Liver (tissue), 3 donors: ENCODE measurements at regions not wholly inside any gene's neighbourhood (a gene's known extent, or its start where the extent isn't known, plus 50 kb on each side); places are given as distances from the start of the nearest gene placed in this dataset.

Experiments used
- EGR1 ChIP-seq, 2 donors: IDR thresholded peaks; 2 replicates each; pipeline ENCODE4 v1.6.1; 2016 to 2018; ENCODE audit warnings: antibody characterized with exemption in 2 of 2, low read depth in 2 of 2
- FOXA1 ChIP-seq: IDR thresholded peaks from 2 replicates; pipeline ENCODE4 v1.6.1; 2016; ENCODE audit warnings: antibody characterized with exemption
- HNF4A ChIP-seq, 2 donors: conservative IDR thresholded peaks; 2 replicates each; pipeline ENCODE4 v1.6.1; 2016; ENCODE audit warnings: antibody characterized with exemption in 2 of 2, mild to moderate bottlenecking in 2 of 2
- RAD21 ChIP-seq, 2 donors: IDR thresholded peaks; 2 replicates each; pipeline ENCODE4 v1.6.1; 2016; ENCODE audit warnings: antibody characterized with exemption in 2 of 2, mild to moderate bottlenecking in 2 of 2
- SP1 ChIP-seq: IDR thresholded peaks from 2 replicates; pipeline ENCODE4 v1.6.1; 2018; ENCODE audit warnings: antibody characterized with exemption, mild to moderate bottlenecking
- TAF1 ChIP-seq: conservative IDR thresholded peaks from 2 replicates; pipeline ENCODE4 v1.6.1; 2016; ENCODE audit warnings: antibody characterized with exemption, mild to moderate bottlenecking
- YY1 ChIP-seq: IDR thresholded peaks from 2 replicates; pipeline ENCODE4 v1.6.1; 2016; ENCODE audit warnings: antibody characterized with exemption, mild to moderate bottlenecking
- TF ChIP-seq, protein P1 (sequence below): fragments of 150-350 bp; IDR thresholded peaks from 2 replicates; pipeline ENCODE4 v1.5.1; 2017; ENCODE audit warnings: improper control_type of control experiment, low read depth, low read length; ENCODE audit not compliant: missing input control
- TF ChIP-seq, protein P2 (sequence below): IDR thresholded peaks from 2 replicates; pipeline ENCODE4 v1.6.1; 2016; ENCODE audit warnings: antibody characterized with exemption
- TF ChIP-seq, protein P3 (sequence below): IDR thresholded peaks from 2 replicates; pipeline ENCODE4 v1.6.1; 2016; ENCODE audit warnings: antibody characterized with exemption, mild to moderate bottlenecking
- TF ChIP-seq, protein P4 (sequence below): IDR thresholded peaks from 2 replicates; pipeline ENCODE4 v1.6.1; 2016; ENCODE audit warnings: antibody characterized with exemption
- donor health status: healthy.
- donor health status: healthy.

DNA sequence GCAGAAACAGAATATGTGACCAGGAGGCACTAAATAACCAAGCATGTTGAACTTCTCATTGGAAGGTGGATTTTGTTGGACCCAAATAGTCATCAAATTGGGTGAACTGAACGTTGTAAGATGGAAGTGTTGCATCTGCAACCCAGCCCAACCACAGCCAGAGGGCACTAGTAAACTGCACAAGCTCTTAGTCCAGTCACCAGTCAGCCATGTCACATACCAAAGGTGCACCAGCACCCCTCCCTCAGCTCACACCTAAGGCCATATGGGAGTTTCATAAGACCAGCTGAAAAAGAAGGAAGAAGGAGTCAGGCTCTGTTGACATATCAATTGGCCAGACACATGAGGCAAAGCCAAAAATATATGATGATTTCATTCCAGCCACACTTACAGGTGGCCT is 481.7 kb upstream of the NR5A2 start:
- TF ChIP-seq, protein P1, sequence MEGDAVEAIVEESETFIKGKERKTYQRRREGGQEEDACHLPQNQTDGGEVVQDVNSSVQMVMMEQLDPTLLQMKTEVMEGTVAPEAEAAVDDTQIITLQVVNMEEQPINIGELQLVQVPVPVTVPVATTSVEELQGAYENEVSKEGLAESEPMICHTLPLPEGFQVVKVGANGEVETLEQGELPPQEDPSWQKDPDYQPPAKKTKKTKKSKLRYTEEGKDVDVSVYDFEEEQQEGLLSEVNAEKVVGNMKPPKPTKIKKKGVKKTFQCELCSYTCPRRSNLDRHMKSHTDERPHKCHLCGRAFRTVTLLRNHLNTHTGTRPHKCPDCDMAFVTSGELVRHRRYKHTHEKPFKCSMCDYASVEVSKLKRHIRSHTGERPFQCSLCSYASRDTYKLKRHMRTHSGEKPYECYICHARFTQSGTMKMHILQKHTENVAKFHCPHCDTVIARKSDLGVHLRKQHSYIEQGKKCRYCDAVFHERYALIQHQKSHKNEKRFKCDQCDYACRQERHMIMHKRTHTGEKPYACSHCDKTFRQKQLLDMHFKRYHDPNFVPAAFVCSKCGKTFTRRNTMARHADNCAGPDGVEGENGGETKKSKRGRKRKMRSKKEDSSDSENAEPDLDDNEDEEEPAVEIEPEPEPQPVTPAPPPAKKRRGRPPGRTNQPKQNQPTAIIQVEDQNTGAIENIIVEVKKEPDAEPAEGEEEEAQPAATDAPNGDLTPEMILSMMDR = no peak
- TF ChIP-seq, protein P2, sequence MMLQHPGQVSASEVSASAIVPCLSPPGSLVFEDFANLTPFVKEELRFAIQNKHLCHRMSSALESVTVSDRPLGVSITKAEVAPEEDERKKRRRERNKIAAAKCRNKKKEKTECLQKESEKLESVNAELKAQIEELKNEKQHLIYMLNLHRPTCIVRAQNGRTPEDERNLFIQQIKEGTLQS = no peak
- TF ChIP-seq FOXA1 (no peak), TAF1 (no peak), HNF4A (conservative IDR thresholded peaks at IDR 0.05) (no peak), RAD21 (IDR thresholded peaks at IDR 0.05) (peak; percentile 42 to 69), YY1 (no peak), SP1 (no peak), EGR1 (IDR thresholded peaks at IDR 0.05; ENCODE audit: low read depth in 2 of 2) (no peak)
- TF ChIP-seq, protein P3, sequence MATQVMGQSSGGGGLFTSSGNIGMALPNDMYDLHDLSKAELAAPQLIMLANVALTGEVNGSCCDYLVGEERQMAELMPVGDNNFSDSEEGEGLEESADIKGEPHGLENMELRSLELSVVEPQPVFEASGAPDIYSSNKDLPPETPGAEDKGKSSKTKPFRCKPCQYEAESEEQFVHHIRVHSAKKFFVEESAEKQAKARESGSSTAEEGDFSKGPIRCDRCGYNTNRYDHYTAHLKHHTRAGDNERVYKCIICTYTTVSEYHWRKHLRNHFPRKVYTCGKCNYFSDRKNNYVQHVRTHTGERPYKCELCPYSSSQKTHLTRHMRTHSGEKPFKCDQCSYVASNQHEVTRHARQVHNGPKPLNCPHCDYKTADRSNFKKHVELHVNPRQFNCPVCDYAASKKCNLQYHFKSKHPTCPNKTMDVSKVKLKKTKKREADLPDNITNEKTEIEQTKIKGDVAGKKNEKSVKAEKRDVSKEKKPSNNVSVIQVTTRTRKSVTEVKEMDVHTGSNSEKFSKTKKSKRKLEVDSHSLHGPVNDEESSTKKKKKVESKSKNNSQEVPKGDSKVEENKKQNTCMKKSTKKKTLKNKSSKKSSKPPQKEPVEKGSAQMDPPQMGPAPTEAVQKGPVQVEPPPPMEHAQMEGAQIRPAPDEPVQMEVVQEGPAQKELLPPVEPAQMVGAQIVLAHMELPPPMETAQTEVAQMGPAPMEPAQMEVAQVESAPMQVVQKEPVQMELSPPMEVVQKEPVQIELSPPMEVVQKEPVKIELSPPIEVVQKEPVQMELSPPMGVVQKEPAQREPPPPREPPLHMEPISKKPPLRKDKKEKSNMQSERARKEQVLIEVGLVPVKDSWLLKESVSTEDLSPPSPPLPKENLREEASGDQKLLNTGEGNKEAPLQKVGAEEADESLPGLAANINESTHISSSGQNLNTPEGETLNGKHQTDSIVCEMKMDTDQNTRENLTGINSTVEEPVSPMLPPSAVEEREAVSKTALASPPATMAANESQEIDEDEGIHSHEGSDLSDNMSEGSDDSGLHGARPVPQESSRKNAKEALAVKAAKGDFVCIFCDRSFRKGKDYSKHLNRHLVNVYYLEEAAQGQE = no peak
- TF ChIP-seq, protein P4, sequence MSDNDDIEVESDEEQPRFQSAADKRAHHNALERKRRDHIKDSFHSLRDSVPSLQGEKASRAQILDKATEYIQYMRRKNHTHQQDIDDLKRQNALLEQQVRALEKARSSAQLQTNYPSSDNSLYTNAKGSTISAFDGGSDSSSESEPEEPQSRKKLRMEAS = no peak
